Gastrocnemius medialis (tissue), 4 donors: ENCODE measurements at regions not wholly inside any gene's neighbourhood (a gene's known extent, or its start where the extent isn't known, plus 50 kb on each side); places are given as distances from the start of the nearest gene placed in this dataset.
A peak's percentile ranks its signal among the peaks of the same experiment; 100 is the strongest.

Source experiments
- ATAC-seq, 2 donors: fragments of 150-250 bp; one replicate each; pipeline ENCODE4 v1.9.1; 2016
- DNase-seq, 2 donors: peaks; one replicate each; pipeline ENCODE4 v3.0.0-alpha.2; 2019
- H3K27ac ChIP-seq, 4 donors: fragments of 200-600 bp; sonication (generic); 1 replicate in 1 of 4; 2 replicates in 3 of 4; pipeline ENCODE4 v1.5.1; 2016 to 2018; ENCODE audit warnings: mild to moderate bottlenecking in 2 of 4, moderate library complexity in 1 of 4
- H3K27me3 ChIP-seq, 3 donors: fragments of 200-600 bp; sonication (generic) in 2 of 3; 1 replicate in 1 of 3; 2 replicates in 2 of 3; pipeline versions ENCODE4 v1.5.1 to v1.6.0; 2016 to 2019; ENCODE audit warnings: mild to moderate bottlenecking in 1 of 3, moderate library complexity in 1 of 3
- H3K36me3 ChIP-seq, 2 donors: fragments of 200-600 bp; sonication (generic) in 1 of 2; one replicate each; pipeline ENCODE4 v1.5.1; 2017 to 2018
- H3K4me1 ChIP-seq, 2 donors: fragments of 200-600 bp; sonication (generic) in 1 of 2; one replicate each; pipeline ENCODE4 v1.5.1; 2016 to 2017; ENCODE audit warnings: mild to moderate bottlenecking in 2 of 2
- H3K4me3 ChIP-seq, 4 donors: fragments of 200-600 bp; sonication (generic) in 3 of 4; 1 replicate in 1 of 4; 2 replicates in 3 of 4; pipeline ENCODE4 v1.5.1; 2016 to 2019; ENCODE audit warnings: mild to moderate bottlenecking in 2 of 4
- H3K9me3 ChIP-seq, 3 donors: fragments of 200-600 bp; sonication (generic) in 2 of 3; 1 replicate in 1 of 3; 2 replicates in 2 of 3; pipeline ENCODE4 v1.5.1; 2016 to 2019
- POLR2A ChIP-seq, 2 donors: fragments of 450-650 bp; IDR thresholded peaks; one replicate each; pipeline ENCODE4 v1.6.1; 2017; ENCODE audit warnings: antibody characterized with exemption in 2 of 2, mild to moderate bottlenecking in 2 of 2, moderate library complexity in 2 of 2
- in situ Hi-C, 4 donors: fragments of 200-750 bp; cut with MboI; loops; one replicate each; pipeline versions ENCODE4 v1.15.0 to v1.8.0; 2017; ENCODE audit warnings: low sequenced_read_pairs in 4 of 4
- intact Hi-C: fragments of 100-400 bp; cut with DNase I; formaldehyde crosslinking; loops from one replicate; pipeline ENCODE4 v1.15.1; 2023; ENCODE audit warnings: low total_unique reads
- TF ChIP-seq, protein P1 (sequence below), 5 experiments: fragments of 450-650 bp in 3 of 5; fragments of 200-600 bp in 2 of 5; sonication (generic) in 2 of 5; IDR thresholded peaks in 4 of 5; conservative IDR thresholded peaks in 1 of 5; 1 replicate in 4 of 5; 2 replicates in 1 of 5; pipeline ENCODE4 v1.5.1; 2016 to 2019; ENCODE audit warnings: antibody characterized with exemption in 5 of 5, mild to moderate bottlenecking in 3 of 5, moderate library complexity in 3 of 5

DNA sequence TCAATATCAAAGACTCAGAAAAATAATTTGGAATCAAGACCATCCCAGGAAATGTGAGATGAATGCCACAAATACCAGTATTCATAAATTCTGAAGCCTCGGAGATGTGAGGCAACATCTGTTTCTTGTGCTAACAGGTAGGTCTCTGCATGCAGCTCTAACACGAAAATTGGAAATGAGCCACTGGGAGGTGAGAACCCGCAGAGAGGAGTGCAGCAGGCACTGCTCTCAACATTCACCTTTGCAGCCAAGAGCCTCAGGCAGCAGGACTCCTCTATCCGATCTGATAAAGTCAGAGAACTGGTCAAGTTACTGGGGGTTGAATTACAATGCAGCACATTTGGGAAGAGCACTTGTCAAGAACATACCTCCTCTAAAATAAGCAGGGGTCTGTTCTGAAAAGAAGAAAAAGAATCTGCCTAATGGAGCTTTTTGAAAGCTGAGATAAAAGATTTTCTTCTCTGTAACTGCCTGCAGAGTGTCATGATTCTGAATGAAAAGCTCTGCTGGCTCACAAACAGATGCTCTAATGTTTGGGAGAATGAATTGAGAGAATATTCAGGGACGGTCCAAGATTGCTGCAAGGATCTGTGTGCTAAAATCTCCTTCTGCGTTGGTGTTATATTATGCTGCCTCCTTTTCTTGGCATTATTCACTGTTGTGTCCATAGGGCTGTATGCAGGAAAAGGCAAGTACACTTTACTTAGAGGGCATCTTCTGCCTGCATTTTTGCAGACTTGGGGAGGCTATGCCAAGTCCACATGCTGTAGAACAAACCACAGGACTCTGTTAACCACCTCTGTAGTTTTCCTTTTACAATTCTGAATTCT, 209.6 kb upstream of the KRR1 start:
- no peak overlapping the region for H3K4me3 ChIP-seq
- intact Hi-C loops, result loop anchor here (5.0 kb wide), 1 partner anchor 311 kb away; the partner anchor contains the start of gene PHLDA1
- no peaks in the 10 kb centered on the region for H3K27me3 ChIP-seq
- no peak for DNase-seq
- no peaks in the 10 kb centered on the region for H3K9me3 ChIP-seq
- H3K27ac ChIP-seq, result peak overlapping the region in 2 of 4 donors; percentile 56 to 79
- no peaks in the 10 kb centered on the region for H3K36me3 ChIP-seq
- peaks cover 10 to 44% of the 10 kb centered on the region in 2 donors for H3K4me1 ChIP-seq
- in situ Hi-C loops, result no loop called here
- no peak for ATAC-seq
- TF ChIP-seq, protein P1, sequence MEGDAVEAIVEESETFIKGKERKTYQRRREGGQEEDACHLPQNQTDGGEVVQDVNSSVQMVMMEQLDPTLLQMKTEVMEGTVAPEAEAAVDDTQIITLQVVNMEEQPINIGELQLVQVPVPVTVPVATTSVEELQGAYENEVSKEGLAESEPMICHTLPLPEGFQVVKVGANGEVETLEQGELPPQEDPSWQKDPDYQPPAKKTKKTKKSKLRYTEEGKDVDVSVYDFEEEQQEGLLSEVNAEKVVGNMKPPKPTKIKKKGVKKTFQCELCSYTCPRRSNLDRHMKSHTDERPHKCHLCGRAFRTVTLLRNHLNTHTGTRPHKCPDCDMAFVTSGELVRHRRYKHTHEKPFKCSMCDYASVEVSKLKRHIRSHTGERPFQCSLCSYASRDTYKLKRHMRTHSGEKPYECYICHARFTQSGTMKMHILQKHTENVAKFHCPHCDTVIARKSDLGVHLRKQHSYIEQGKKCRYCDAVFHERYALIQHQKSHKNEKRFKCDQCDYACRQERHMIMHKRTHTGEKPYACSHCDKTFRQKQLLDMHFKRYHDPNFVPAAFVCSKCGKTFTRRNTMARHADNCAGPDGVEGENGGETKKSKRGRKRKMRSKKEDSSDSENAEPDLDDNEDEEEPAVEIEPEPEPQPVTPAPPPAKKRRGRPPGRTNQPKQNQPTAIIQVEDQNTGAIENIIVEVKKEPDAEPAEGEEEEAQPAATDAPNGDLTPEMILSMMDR (IDR thresholded peaks at IDR 0.05 in 4 of 5, conservative IDR thresholded peaks at IDR 0.05 in 1 of 5), result no peak
- TF ChIP-seq POLR2A (IDR thresholded peaks at IDR 0.05), result no peak

DNA sequence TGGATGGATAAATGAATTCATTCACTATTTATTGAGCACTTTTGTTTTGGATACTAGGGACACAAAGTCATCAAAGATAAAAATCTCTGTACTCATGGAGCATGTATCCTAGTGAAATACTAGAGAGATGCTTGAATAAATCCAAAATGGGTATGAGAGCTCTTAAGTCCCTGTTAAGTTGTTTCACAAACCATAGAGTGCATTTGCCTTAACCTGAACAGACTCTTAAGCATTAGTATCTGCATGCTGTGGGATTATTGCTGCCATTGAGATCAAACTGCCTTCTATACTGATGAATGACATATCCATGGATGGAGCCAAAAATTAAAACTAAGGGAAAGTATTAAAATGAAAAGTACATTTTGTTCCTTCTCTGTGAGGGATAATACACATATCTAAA, 206.5 kb upstream of the KRR1 start:
- Histone ChIP-seq H3K27me3 (no peaks in the 10 kb centered on the region), H3K27ac (no peak overlapping the region), H3K4me1 (peaks cover 10 to 22% of the 10 kb centered on the region in 2 donors), H3K36me3 (no peaks in the 10 kb centered on the region), H3K9me3 (no peaks in the 10 kb centered on the region), H3K4me3 (no peak overlapping the region)
- TF ChIP-seq POLR2A (IDR thresholded peaks at IDR 0.05), result no peak
- TF ChIP-seq, protein P1 (IDR thresholded peaks at IDR 0.05 in 4 of 5, conservative IDR thresholded peaks at IDR 0.05 in 1 of 5), result no peak
- in situ Hi-C loops (no loop called here), intact Hi-C loops (no loop called here)
- DNase-seq (no peak), ATAC-seq (no peak)

DNA sequence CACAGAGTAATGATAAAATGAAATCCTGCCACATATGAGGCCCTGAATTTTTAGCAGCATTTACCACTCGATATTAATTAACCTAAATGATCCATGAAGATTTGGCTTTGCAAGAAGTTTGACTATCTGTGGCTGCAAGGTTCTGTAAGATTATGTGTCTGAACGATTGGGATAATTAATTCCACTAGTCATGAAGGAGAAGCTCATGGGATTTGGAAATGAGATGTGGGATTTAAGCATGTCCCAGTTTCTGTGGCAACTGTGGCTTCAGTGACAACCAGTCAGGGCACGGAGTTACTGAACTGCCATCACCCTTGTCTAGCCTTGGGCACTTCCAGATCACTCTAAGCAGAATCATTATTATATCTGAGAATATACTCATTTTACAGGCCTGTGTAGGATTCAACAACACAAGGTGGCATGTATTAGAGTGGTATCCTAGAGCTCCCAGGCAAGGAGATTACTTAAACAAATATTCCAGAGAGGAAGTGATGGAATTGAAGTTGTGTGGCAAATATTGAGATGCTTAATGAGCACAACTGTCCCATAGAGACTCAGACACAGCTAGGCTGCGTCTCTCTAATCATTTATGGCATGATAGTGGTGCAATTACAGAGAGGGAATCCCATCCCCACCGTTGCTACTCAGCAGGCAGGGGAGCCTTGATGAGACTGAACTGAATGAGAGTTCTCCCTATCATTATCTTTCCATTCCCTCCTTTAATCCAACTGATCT, 205.0 kb upstream of the KRR1 start:
- intact Hi-C loops, result no loop called here
- ATAC-seq, result no peak
- Histone ChIP-seq H3K27me3 (no peaks in the 10 kb centered on the region), H3K9me3 (no peaks in the 10 kb centered on the region), H3K36me3 (no peaks in the 10 kb centered on the region), H3K4me3 (no peak overlapping the region), H3K4me1 (peaks cover 0 to 17% of the 10 kb centered on the region in 2 donors), H3K27ac (no peak overlapping the region)
- TF ChIP-seq POLR2A (IDR thresholded peaks at IDR 0.05), result no peak
- TF ChIP-seq, protein P1 (IDR thresholded peaks at IDR 0.05 in 4 of 5, conservative IDR thresholded peaks at IDR 0.05 in 1 of 5), result no peak
- in situ Hi-C loops, result no loop called here
- no peak for DNase-seq

DNA sequence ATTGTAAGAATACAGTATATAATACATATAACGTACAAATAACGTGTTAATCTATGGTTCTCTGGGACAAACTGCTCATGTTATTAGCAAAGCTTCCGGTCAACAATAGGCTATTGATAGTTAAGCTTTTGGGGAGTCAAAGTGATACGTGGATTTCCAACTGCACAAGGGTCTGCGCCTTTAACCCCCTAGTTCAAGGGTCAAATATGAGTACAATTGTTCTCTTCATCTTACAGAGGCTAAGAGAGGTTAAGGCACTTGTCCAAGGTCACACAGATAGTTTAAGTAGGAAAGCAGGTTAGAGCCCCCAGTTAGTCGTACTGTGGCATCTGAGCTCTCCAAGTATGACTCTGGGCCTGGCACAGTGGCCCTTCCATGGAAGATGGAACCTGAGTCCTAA, 204.3 kb upstream of the KRR1 start:
- intact Hi-C loops (no loop called here), in situ Hi-C loops (no loop called here)
- H3K27me3 ChIP-seq, result no peaks in the 10 kb centered on the region
- peaks cover 0 to 9% of the 10 kb centered on the region in 2 donors for H3K4me1 ChIP-seq
- no peak for ATAC-seq
- TF ChIP-seq POLR2A (IDR thresholded peaks at IDR 0.05), result no peak
- TF ChIP-seq, protein P1 (IDR thresholded peaks at IDR 0.05 in 4 of 5, conservative IDR thresholded peaks at IDR 0.05 in 1 of 5), result no peak
- H3K27ac ChIP-seq, result no peak overlapping the region
- H3K36me3 ChIP-seq, result no peaks in the 10 kb centered on the region
- H3K4me3 ChIP-seq, result no peak overlapping the region
- no peaks in the 10 kb centered on the region for H3K9me3 ChIP-seq
- DNase-seq, result no peak
